ENCODE measurements at regions not wholly inside any gene's neighbourhood (a gene's known extent, or its start where the extent isn't known, plus 50 kb on each side); places are given as distances from the start of the nearest gene placed in this dataset.

GRCh38 chr5:61918611-61919010 is 387.4 kb upstream of the KIF2A start:
- TF ChIP-seq CTCF (IDR thresholded peaks at IDR 0.05; ENCODE audit: low read length), result no peak
- no peak for TF ChIP-seq EZH2 (optimal IDR thresholded peaks at IDR 0.05; ENCODE audit: low read depth, low read length)
